GM18870 (cell line): ENCODE measurements at regions not wholly inside any gene's neighbourhood (a gene's known extent, or its start where the extent isn't known, plus 50 kb on each side); places are given as distances from the start of the nearest gene placed in this dataset.
A peak's percentile ranks its signal among the peaks of the same experiment; 100 is the strongest.
"Not testable (repeated sequence)": the region's sequence is repeated elsewhere in the genome, so short reads cannot be mapped to it uniquely, and the experiment has no call there.

ENCODE experiments used
- ATAC-seq: cut with Tn5 transposase; IDR thresholded peaks from one replicate; pipeline ENCODE4 v1.9.1; 2021; ENCODE audit warnings: moderate library complexity; ENCODE audit not compliant: unreplicated experiment

- no peak for ATAC-seq
Observed at GRCh38 chr3:187850258-187850921, 105.1 kb upstream of the BCL6 start.

GRCh38 chr3:187852842-187853730 lies 107.8 kb upstream of the BCL6 start:
- ATAC-seq: no peak

GRCh38 chr3:187855131-187855530 lies 109.9 kb upstream of the BCL6 start:
- no peak for ATAC-seq

GRCh38 chr3:187856555-187856954 lies 111.3 kb upstream of the BCL6 start:
- no peak for ATAC-seq

GRCh38 chr3:187858041-187858440 lies 112.8 kb upstream of the BCL6 start:
- ATAC-seq: no peak

GRCh38 chr3:187858711-187859110 lies 113.4 kb upstream of the BCL6 start:
- ATAC-seq: no peak

- not testable (repeated sequence) for ATAC-seq
Observed at GRCh38 chr3:187862701-187863277, 117.5 kb upstream of the BCL6 start.

GRCh38 chr3:187870360-187871203 lies 125.3 kb upstream of the BCL6 start:
- peak; percentile 73 for ATAC-seq

- ATAC-seq: no peak
Observed at GRCh38 chr3:187871204-187871591, 125.9 kb upstream of the BCL6 start.

- no peak for ATAC-seq
Observed at GRCh38 chr3:187871848-187872247, 126.6 kb upstream of the BCL6 start.

- ATAC-seq: no peak
Observed at GRCh38 chr3:187873843-187874242, 128.6 kb upstream of the BCL6 start.

- ATAC-seq: no peak
Observed at GRCh38 chr3:187875863-187876262, 130.6 kb upstream of the BCL6 start.

- no peak for ATAC-seq
Observed at GRCh38 chr3:187878772-187879518, 133.7 kb upstream of the BCL6 start.

- no peak for ATAC-seq
Observed at GRCh38 chr3:187880441-187880840, 135.2 kb upstream of the BCL6 start.

GRCh38 chr3:187880851-187881250 lies 135.6 kb upstream of the BCL6 start:
- ATAC-seq: no peak

GRCh38 chr3:187888701-187889100 lies 143.4 kb upstream of the BCL6 start:
- no peak for ATAC-seq

- ATAC-seq: no peak
Observed at GRCh38 chr3:187889106-187889505, 143.8 kb upstream of the BCL6 start.

GRCh38 chr3:187889601-187890404 lies 144.5 kb upstream of the BCL6 start:
- ATAC-seq: no peak

- not testable (repeated sequence) for ATAC-seq
Observed at GRCh38 chr3:187890405-187890752, 145.1 kb upstream of the BCL6 start.

- no peak for ATAC-seq
Observed at GRCh38 chr3:187896646-187897045, 151.4 kb upstream of the BCL6 start.
